Hippocampal formation (tissue), 2 donors: ENCODE measurements at regions not wholly inside any gene's neighbourhood (a gene's known extent, or its start where the extent isn't known, plus 50 kb on each side); places are given as distances from the start of the nearest gene placed in this dataset.
"Not testable (repeated sequence)": the region's sequence is repeated elsewhere in the genome, so short reads cannot be mapped to it uniquely, and the experiment has no call there.

Source experiments
- DNase-seq, 2 donors: peaks; one replicate each; lab custom pipeline; 2025; lab: John Stamatoyannopoulos, UW

GRCh38 chr11:100409267-100409666, 277.8 kb upstream of the ARHGAP42 start:
- not testable (repeated sequence) for DNase-seq

- DNase-seq = no peak
Measured at GRCh38 chr11:100419518-100419917, 267.6 kb upstream of the ARHGAP42 start.

- no peak for DNase-seq
Measured at GRCh38 chr11:100434821-100435641, 252.1 kb upstream of the ARHGAP42 start.

GRCh38 chr11:100438376-100438775, 248.7 kb upstream of the ARHGAP42 start:
- DNase-seq = no peak

GRCh38 chr11:100441086-100441485, 246.0 kb upstream of the ARHGAP42 start:
- no peak for DNase-seq

- DNase-seq = no peak
Measured at GRCh38 chr11:100442017-100442416, 245.1 kb upstream of the ARHGAP42 start.

GRCh38 chr11:100445231-100445735, 241.8 kb upstream of the ARHGAP42 start:
- peak in 1 of 2 donors; percentile 32 for DNase-seq

GRCh38 chr11:100451801-100452460, 235.2 kb upstream of the ARHGAP42 start:
- DNase-seq = not testable (repeated sequence)

- no peak for DNase-seq
Measured at GRCh38 chr11:100459811-100460210, 227.3 kb upstream of the ARHGAP42 start.

GRCh38 chr11:100460426-100460825, 226.7 kb upstream of the ARHGAP42 start:
- DNase-seq = no peak

GRCh38 chr11:100467821-100468508, 219.1 kb upstream of the ARHGAP42 start:
- no peak for DNase-seq

GRCh38 chr11:100469835-100470234, 217.3 kb upstream of the ARHGAP42 start:
- no peak for DNase-seq

- no peak for DNase-seq
Measured at GRCh38 chr11:100472727-100473389, 214.2 kb upstream of the ARHGAP42 start.

GRCh38 chr11:100473390-100473740, 213.7 kb upstream of the ARHGAP42 start:
- no peak for DNase-seq

- no peak for DNase-seq
Measured at GRCh38 chr11:100484948-100485347, 202.1 kb upstream of the ARHGAP42 start.

- DNase-seq = no peak
Measured at GRCh38 chr11:100498780-100499179, 188.3 kb upstream of the ARHGAP42 start.

GRCh38 chr11:100501450-100501849, 185.6 kb upstream of the ARHGAP42 start:
- no peak for DNase-seq

GRCh38 chr11:100512475-100512874, 174.6 kb upstream of the ARHGAP42 start:
- DNase-seq = no peak

GRCh38 chr11:100515087-100515486, 172.0 kb upstream of the ARHGAP42 start:
- no peak for DNase-seq

GRCh38 chr11:100525197-100525596, 161.9 kb upstream of the ARHGAP42 start:
- DNase-seq = no peak

GRCh38 chr11:100525635-100526034, 161.5 kb upstream of the ARHGAP42 start:
- DNase-seq = no peak

- no peak for DNase-seq
Measured at GRCh38 chr11:100528872-100529416, 158.1 kb upstream of the ARHGAP42 start.
